OCI-LY1 (cell line): ENCODE measurements at regions not wholly inside any gene's neighbourhood (a gene's known extent, or its start where the extent isn't known, plus 50 kb on each side); places are given as distances from the start of the nearest gene placed in this dataset.

Experiments used
- H2AFZ ChIP-seq: fragments of 200-600 bp; sonication (generic), shearing (Covaris generic); 2 replicates; pipeline ENCODE4 v1.6.0; 2014; ENCODE audit warnings: antibody characterized with exemption, mild to moderate bottlenecking, low read length
- H3F3A ChIP-seq: fragments of 200-600 bp; sonication (generic), shearing (Covaris generic); 2 replicates; pipeline ENCODE4 v1.6.0; 2014; ENCODE audit warnings: mild to moderate bottlenecking, antibody characterized with exemption, low read length, moderate library complexity; ENCODE audit not compliant: insufficient read depth
- H3K27ac ChIP-seq: fragments of 200-600 bp; sonication (generic); 2 replicates; pipeline ENCODE4 v1.5.1; 2014; ENCODE audit warnings: low read length, mixed run types, mild to moderate bottlenecking, low read depth; ENCODE audit not compliant: poor library complexity, severe bottlenecking
- H3K27me3 ChIP-seq: fragments of 200-600 bp; sonication (generic); 2 replicates; pipeline ENCODE4 v1.6.0; 2014; ENCODE audit warnings: antibody characterized with exemption, mild to moderate bottlenecking, low read length, moderate library complexity; ENCODE audit not compliant: insufficient read depth
- H3K36me3 ChIP-seq: fragments of 200-600 bp; sonication (generic); 2 replicates; pipeline ENCODE4 v1.6.1; 2014; ENCODE audit warnings: mild to moderate bottlenecking, antibody characterized with exemption, low read length, moderate library complexity, mixed read lengths; ENCODE audit not compliant: insufficient read depth
- H3K4me1 ChIP-seq: fragments of 200-600 bp; sonication (generic); 2 replicates; pipeline ENCODE4 v1.5.1; 2014; ENCODE audit warnings: mild to moderate bottlenecking, low read length, moderate library complexity; ENCODE audit not compliant: insufficient read depth, severe bottlenecking
- H3K4me2 ChIP-seq: fragments of 200-600 bp; sonication (generic), shearing (Covaris generic); 2 replicates; pipeline ENCODE4 v1.6.1; 2014; ENCODE audit warnings: low read length
- H3K4me3 ChIP-seq: fragments of 200-600 bp; sonication (generic); 2 replicates; pipeline ENCODE4 v1.5.1; 2014; ENCODE audit warnings: low read length, low read depth, mild to moderate bottlenecking, mixed read lengths; ENCODE audit not compliant: poor library complexity, severe bottlenecking
- H3K79me2 ChIP-seq: fragments of 200-600 bp; shearing (Covaris generic); 2 replicates; pipeline ENCODE4 v1.6.1; 2016; ENCODE audit warnings: mixed run types, low read length, mixed read lengths; ENCODE audit not compliant: insufficient read depth
- H3K9ac ChIP-seq: fragments of 200-600 bp; sonication (generic), shearing (Covaris generic); 2 replicates; pipeline ENCODE4 v1.6.1; 2014; ENCODE audit warnings: mild to moderate bottlenecking, low read length, mixed read lengths
- H3K9me2 ChIP-seq: fragments of 200-600 bp; sonication (generic), shearing (Covaris generic); 2 replicates; pipeline ENCODE4 v1.6.1; 2014; ENCODE audit warnings: low read depth, mild to moderate bottlenecking, low read length, mixed read lengths
- H3K9me3 ChIP-seq: fragments of 200-600 bp; shearing (Covaris generic); 2 replicates; pipeline ENCODE4 v1.6.1; 2014; ENCODE audit warnings: low read length, mixed read lengths
- H4K20me1 ChIP-seq: fragments of 200-600 bp; sonication (generic), shearing (Covaris generic); 2 replicates; pipeline ENCODE4 v1.6.0; 2016; ENCODE audit warnings: mild to moderate bottlenecking, low read length; ENCODE audit not compliant: insufficient read depth
- CTCF ChIP-seq: fragments of 200-600 bp; sonication (generic), shearing (Covaris generic); IDR thresholded peaks from 2 replicates; pipeline ENCODE4 v1.5.1; 2017; ENCODE audit warnings: mild to moderate bottlenecking, antibody characterized with exemption, low read length, moderate library complexity, mixed read lengths
- EZH2 ChIP-seq: fragments of 200-600 bp; sonication (generic), shearing (Covaris generic); IDR thresholded peaks from 2 replicates; pipeline ENCODE4 v1.8.0; 2017; ENCODE audit warnings: borderline replicate concordance, mixed run types, mild to moderate bottlenecking, antibody characterized with exemption, low read length, moderate library complexity, mixed read lengths

- Histone ChIP-seq H3K36me3 (no peaks in the 10 kb centered on the region), H3K4me1 (peaks cover 7% of the 10 kb centered on the region), H3K9ac (no peak overlapping the region), H3K27ac (no peak overlapping the region), H2AFZ (no peak overlapping the region), H3K79me2 (no peaks in the 10 kb centered on the region), H3K9me3 (no peaks in the 10 kb centered on the region), H4K20me1 (no peaks in the 10 kb centered on the region), H3K4me2 (no peak overlapping the region), H3K4me3 (no peak overlapping the region), H3F3A (no peaks in the 10 kb centered on the region), H3K27me3 (peaks cover 5% of the 10 kb centered on the region; the same call in 1 of the 2 replicates), H3K9me2 (no peaks in the 10 kb centered on the region)
- TF ChIP-seq CTCF (no peak), EZH2 (no peak)
These were observed 413.0 kb upstream of the TBL1XR1 start for GRCh38 chr3:177610262-177610661.

- TF ChIP-seq EZH2: no peak
- TF ChIP-seq CTCF: no peak
- Histone ChIP-seq H3K9me2 (no peaks in the 10 kb centered on the region), H3F3A (no peaks in the 10 kb centered on the region), H2AFZ (no peak overlapping the region), H3K36me3 (no peaks in the 10 kb centered on the region), H3K27me3 (0 out of 2 replicates have a peak, but pooled peaks cover 3% of the 10 kb centered on the region), H3K27ac (no peak overlapping the region), H3K4me3 (no peak overlapping the region), H3K79me2 (no peaks in the 10 kb centered on the region), H3K9me3 (no peaks in the 10 kb centered on the region), H3K9ac (no peak overlapping the region), H3K4me1 (peaks cover 7% of the 10 kb centered on the region), H4K20me1 (no peaks in the 10 kb centered on the region), H3K4me2 (no peak overlapping the region)
These were observed 413.7 kb upstream of the TBL1XR1 start for GRCh38 chr3:177610686-177611633.

GRCh38 chr3:177611752-177612334 lies 414.6 kb upstream of the TBL1XR1 start:
- Histone ChIP-seq H3K79me2 (no peaks in the 10 kb centered on the region), H3K9ac (no peak overlapping the region), H2AFZ (no peak overlapping the region), H3K4me2 (no peak overlapping the region), H3K27ac (no peak overlapping the region), H3K9me2 (no peaks in the 10 kb centered on the region), H3K36me3 (no peaks in the 10 kb centered on the region), H4K20me1 (no peaks in the 10 kb centered on the region), H3K4me1 (peaks cover 7% of the 10 kb centered on the region), H3K4me3 (no peak overlapping the region), H3K9me3 (no peaks in the 10 kb centered on the region), H3F3A (no peaks in the 10 kb centered on the region), H3K27me3 (0 out of 2 replicates have a peak, but pooled peaks cover 2% of the 10 kb centered on the region)
- TF ChIP-seq EZH2 (no peak), CTCF (no peak)
